Left ventricle myocardium superior (tissue), 1 donor: ENCODE measurements at regions not wholly inside any gene's neighbourhood (a gene's known extent, or its start where the extent isn't known, plus 50 kb on each side); places are given as distances from the start of the nearest gene placed in this dataset.
"Not testable (repeated sequence)": the region's sequence is repeated elsewhere in the genome, so short reads cannot be mapped to it uniquely, and the experiment has no call there.

Experiments
- ATAC-seq: fragments of 200-7000 bp; cut with Tn5 transposase; one replicate; pipeline ENCODE4 v1.9.1; 2020; ENCODE audit warnings: mild to moderate bottlenecking, moderate library complexity
- DNase-seq: peaks from one replicate; pipeline ENCODE4 v3.0.0-alpha.2; 2020
- intact Hi-C: fragments of 100-400 bp; cut with micrococcal nuclease; formaldehyde crosslinking; loops from one replicate; pipeline ENCODE4 v1.11.0; 2022
- donor health status: DM: no; HTN: yes; CAD: no; lungs with severe emphysema.

DNA sequence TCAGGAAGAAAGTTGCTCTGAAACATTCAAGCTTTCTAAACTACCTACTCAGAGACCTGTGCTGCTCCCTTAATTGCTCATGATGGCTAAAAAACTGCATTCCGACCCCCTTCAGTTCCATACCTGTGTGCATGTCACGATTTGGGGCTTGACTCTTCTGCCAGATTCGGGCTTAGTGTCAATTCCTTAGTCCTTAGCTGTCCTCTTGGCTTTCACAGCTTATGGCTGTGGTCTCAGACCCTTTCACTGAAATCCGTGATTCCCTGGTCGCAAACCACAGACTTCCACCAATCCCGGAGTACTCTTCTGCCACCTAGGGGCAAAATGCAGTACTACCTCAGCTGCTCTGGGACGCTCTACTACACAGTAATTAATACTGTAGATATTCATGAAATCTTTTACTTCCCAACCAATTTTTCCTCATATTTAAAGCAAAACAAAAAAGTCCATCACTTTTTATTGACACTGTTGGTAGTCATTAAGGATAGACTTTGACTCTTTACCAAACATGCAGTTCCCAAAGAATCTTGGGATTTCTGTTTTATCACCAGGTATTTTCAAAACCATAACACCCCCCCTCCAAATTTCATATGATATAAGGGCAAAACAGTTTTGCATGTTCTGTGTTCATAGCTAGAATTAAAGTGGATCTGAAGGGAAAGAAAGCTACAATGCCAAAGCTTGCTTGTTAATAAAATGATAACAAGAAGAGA is 617.4 kb downstream of the SLCO4C1 start:
- ATAC-seq, result no peak
- DNase-seq, result no peak
- intact Hi-C loops, result no loop called here

DNA sequence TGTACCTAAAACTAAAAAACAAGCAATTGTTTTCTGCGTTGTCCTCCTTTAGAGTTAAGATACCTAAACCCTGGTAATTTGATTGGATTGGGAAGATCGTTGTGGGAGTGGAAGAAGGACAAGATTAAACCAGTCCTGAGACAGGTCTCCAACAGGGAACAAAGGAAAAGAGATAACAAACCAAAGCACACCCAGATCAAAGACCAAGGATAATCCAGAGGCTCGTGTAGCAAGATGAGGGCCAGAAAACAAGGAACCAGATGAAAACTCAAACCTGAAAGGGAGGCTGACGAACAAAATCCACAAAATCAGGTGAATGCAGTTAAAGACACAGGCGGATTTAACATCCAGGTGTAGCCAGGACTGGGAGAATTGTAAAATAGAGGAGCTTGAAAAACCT is 618.1 kb downstream of the SLCO4C1 start:
- intact Hi-C loops, result no loop called here
- ATAC-seq, result no peak
- DNase-seq, result no peak

DNA sequence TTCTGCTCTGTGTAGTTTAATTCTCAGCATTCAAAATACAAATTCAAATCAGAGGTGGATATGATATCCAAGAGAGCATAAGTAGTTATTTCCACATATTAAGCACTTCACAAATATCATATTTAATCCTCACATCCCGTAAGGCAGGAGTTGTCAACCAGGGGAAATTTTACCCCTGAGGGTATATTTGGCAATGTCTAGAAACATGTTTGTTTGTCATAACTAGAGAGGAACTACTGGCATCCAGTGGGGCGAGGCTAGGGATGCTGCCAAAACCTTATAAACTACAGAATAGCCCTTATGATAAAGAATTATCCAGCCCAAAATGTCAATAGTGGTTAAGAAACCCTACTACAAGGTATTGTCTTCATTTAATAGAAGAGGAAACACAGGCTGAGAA is 619.4 kb downstream of the SLCO4C1 start:
- ATAC-seq (no peak), DNase-seq (no peak)
- intact Hi-C loops, result no loop called here

DNA sequence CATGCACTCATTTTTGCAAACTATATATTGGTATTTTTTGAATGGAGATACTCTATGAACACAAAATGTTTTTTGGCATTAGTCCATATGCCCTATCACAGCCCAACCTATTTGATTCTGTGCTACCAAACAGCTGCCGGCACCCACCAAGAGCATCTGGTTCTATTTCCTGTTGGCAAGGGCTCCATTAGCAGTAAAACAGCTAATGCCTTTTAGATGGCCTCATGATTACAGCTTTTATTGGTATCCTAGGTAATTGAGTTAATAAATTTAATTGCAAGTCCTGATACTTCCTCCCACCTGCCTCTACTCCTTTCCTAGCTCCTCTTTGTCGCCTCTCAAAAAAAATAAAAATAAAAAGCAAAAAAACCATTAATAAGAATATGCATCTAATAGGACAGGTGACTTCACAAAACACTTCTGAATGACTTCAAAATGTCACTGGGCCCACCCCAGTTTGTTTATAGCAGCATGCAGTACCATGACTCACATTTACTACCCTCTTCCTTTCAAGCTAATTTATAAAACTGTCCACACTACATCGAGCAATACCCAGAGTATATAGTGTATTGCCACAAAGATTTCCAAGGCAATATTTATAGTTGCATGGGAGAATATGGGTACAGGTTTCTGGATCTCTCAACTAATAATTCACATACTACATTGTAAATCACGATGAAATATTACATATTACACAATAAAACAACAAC is 620.4 kb downstream of the SLCO4C1 start:
- DNase-seq (no peak), ATAC-seq (no peak)
- intact Hi-C loops, result no loop called here

DNA sequence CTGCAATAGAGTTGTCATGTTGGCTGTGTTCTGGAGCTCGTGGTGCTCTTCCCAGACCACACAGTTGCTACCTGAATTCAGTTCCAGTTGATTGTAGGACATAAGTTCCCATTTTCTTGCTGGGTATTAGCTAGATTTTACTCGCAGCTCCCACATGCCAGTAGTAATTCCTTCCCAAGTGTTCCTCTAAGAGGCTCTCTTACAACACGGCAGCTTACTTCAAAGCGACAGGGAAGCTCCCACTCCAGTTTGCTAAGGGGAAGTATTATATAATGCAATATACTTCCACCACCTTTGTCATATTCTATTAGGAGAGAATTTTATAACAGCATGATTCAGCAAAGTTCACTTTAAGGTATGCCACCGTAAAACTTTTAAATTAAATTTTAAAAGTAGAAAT is 623.0 kb downstream of the SLCO4C1 start:
- DNase-seq (no peak), ATAC-seq (no peak)
- intact Hi-C loops, result no loop called here

DNA sequence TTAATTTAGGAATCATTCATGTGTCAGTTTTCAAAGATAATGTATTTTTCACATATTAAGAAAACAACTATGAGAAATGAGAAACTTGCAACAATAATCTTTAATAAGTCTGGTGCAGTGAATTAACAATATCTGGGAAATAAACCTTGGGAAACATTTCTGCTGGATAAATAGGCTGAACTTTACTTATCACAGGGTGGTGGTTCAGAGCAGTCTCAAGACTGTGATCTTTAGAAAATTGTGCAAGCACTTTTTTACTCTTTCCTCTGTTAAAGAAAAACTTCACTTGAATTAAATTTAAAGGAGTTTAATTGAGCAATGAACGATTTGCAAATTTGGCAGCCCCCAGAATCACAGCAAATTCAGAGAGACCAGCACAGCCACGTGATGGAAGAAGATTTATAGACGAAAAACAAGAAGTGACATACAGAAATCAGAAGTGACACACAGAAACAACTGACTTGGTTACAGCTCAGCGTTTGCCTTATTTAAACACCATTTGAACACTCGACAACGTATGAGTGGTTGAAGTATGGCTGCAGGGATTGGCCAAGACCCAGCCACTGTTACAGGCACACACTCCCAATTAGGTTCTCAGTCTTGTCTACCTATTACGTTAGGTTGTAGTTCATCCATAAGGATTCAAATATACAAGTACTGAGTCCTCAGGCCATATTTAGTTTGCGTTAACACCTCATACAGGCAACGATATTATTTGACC is 631.9 kb downstream of the SLCO4C1 start:
- DNase-seq (no peak), ATAC-seq (no peak)
- intact Hi-C loops, result no loop called here

DNA sequence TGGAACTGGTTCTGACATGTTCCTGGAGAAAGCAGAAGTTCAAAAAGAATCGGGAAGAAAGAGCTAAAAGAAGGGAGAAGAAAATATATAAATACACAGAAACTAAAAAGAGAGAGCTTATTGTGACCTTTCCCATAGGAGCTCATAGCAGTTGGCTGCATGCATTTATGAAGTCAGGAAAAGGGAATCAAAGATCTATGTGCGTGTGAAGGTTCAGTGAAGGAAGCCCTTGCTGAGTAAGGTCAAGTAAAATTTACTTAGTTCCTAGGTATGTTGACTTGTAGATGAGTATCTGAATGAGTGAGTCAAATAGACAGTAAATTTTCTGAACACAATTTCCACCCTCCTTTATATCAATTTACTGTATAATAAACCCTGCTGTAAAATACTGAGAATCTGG is 632.5 kb downstream of the SLCO4C1 start:
- intact Hi-C loops, result no loop called here
- DNase-seq, result no peak
- ATAC-seq, result no peak

DNA sequence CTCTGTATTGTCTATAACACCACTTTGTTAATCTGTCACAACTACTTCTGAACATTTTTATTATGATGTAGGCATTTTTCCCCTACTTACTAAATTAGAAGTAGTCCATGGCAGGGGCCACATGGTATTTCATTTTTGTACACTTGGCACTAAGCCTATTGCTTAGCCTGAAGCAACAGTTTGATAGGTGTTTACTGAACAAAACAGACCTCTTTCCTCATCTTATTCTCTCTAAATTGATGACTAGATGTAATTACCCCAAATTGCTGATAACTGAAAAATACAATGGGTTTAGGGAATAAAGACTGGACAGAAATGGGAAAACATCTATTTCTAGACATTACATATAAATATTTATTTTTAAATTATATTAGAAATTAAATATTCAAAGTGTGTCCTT is 633.8 kb downstream of the SLCO4C1 start:
- no peak for DNase-seq
- intact Hi-C loops, result no loop called here
- ATAC-seq, result no peak

DNA sequence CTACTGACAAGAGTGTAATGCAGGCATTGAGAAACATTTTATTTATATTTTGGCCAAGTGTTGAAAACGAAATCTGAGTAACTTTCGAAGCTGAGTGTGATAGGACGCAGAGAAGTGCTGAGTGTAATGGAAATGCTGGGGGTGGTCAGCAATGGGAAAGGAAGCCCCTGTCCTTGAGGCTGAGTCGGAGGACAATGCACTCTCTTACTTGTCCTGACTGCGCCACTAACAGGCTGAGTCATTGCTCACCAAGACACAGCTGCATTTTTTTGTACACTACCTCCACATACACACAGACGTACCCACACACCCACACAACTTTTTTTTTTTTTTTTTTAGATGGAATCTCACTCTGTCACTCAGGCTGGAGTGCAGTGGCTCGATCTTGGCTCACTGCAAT is 637.7 kb downstream of the SLCO4C1 start:
- DNase-seq, result no peak
- intact Hi-C loops, result no loop called here
- no peak for ATAC-seq

DNA sequence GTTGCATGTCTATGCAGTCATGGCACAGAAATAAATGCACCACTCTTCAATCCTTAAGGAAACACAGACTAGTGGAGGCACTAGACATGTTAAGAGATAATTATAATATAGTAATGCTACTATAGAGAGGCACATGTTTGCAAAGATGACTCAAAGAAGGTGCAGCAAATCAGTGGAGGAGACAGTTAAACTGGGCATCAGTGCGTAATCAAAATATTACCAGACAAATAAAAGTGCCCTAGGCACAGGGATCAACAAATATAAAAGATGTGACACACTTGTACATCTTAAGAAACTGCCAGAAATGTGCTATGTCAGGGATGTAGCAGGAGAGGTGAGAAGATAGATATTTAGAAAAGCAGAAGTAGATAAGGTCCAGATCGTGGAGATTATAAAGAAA is 642.1 kb downstream of the SLCO4C1 start:
- ATAC-seq (no peak), DNase-seq (no peak)
- intact Hi-C loops, result no loop called here

DNA sequence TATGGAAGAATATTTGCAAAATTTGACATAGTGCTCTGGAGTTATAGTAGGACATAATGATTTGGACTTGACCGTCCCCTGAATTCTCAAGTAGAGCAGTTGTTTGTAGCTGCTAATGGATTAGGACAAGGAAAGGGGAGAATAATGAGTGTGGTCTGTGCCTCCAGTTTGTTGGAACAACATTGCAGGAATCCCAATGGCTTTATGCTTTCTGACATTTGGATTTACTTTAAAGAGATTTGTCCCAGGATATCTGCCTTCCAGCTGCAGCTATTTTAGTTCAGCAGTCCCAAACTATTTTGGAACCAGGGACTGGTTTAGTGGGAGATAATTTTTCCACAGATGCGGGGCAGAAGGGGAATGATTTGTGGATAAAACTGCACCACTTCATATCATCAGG is 648.2 kb downstream of the SLCO4C1 start:
- DNase-seq (no peak), ATAC-seq (no peak)
- intact Hi-C loops, result no loop called here

DNA sequence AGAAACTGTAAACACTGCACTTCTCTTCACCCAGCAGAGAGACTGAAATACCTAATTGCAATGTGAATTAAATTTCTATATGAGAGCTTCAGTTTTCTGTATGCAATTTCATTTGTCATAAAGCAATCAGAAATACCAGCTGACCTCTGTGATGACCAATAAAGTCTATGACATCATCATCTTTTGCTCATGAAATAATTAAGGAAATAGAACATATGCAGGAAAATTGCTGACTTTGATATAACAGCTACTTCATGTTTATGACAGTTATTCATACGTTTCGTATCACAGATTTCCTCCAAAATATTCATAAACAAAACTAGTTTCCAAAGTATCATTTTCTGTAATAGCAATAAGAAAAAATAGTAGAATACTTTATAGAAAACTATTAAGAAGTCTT is 652.3 kb downstream of the SLCO4C1 start:
- no peak for ATAC-seq
- no peak for DNase-seq
- intact Hi-C loops, result no loop called here

DNA sequence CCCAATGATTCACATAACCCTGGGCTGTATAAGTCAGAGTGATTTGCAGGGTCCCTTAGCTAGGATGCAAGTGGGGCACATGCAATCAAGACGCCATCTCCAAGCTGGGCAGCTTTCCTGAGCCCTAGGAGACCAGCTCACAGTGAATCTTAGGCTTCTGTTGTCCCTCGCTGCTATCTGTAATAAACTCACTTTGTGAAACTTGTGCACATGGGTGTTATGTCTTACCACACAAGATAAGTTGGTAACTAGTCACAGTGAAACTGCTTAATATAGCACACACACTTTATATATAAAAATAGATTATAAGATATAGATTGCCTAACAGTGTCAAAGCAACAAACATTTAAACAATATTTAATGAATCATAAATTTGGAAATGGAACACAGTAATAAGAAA is 658.5 kb downstream of the SLCO4C1 start:
- intact Hi-C loops, result no loop called here
- DNase-seq, result no peak

DNA sequence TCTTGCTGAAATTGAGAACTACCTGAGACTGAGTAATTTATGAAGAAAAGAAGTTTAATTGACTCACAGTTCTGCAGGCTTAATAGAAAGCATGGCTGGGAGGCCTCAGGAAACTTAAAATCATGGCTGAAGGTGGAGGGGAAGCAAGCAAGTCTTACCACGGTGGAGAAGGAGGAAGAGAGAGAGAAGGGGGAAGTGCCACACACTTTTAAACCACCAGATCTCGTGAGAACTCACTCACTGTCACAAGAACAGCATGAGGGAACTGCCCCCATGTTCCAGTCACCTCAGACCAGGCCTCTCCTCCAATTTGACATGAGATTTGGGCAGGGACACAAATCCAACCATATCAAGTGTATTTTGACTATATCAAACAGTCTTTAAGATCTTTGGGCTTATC is 668.3 kb downstream of the SLCO4C1 start:
- ATAC-seq, DNase-seq, intact Hi-C loops: not testable (repeated sequence)

More for the DNA sequence above, 658.5 kb downstream of the SLCO4C1 start:
- no peak for ATAC-seq

DNA sequence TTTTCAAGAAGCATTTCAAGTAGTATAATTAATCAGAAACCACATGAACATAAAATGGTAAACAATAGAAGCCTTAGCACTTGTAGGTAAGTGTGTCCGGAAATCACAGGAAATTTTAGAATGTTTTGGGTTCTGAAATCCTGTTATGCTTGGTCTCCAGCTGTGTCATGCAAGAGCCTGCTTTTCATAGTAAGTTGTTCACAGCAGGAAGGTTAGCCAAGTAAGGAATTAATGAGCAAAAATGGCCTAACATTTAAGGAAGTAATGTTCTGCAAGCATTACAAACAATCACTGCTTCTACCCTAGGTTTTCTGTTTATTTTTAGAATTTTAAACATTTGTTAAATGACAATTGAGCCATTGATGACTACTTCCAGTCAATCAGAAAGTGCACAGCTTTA is 669.5 kb downstream of the SLCO4C1 start:
- no peak for ATAC-seq
- intact Hi-C loops, result no loop called here
- no peak for DNase-seq

DNA sequence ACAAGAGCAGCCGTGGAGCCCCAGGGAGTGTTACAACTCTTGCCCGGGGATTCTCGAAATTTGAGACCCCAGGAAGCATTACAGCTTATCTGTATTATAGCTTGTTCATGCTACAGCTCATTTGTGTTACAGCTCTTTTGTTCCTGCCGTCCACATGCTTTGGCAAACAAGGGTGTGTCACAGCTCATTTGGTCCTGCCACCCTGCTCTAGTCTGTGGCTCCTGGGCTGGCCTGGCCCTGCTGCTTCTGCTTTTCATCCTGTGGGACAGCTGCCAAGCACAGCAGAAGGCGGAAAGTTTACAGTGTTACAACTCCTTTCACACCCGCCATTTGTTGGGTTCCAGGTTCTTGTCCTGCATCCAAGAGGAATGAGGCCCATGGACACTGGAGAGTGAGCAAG is 685.0 kb downstream of the SLCO4C1 start:
- intact Hi-C loops, result no loop called here
- ATAC-seq (no peak), DNase-seq (no peak)

DNA sequence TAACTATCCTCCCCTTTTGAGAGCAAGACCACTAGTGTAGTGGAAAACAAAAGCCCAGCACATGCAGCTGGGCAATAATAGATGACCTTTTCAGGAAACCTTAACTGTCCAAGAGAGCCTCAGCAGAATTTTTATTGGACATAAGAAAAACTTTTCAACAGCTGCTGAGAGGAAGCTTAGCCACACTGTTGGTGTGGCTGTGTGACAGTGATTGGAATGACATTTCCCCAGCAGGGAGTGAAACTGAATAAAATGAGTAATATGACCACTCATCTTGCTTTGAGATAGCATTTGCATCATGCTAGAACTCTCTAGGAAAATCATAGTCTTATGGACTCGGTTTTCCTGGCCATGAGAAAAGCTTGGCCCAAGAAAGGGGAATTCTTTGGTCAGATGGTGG is 687.8 kb downstream of the SLCO4C1 start:
- no peak for ATAC-seq
- DNase-seq, result no peak
- intact Hi-C loops, result no loop called here

DNA sequence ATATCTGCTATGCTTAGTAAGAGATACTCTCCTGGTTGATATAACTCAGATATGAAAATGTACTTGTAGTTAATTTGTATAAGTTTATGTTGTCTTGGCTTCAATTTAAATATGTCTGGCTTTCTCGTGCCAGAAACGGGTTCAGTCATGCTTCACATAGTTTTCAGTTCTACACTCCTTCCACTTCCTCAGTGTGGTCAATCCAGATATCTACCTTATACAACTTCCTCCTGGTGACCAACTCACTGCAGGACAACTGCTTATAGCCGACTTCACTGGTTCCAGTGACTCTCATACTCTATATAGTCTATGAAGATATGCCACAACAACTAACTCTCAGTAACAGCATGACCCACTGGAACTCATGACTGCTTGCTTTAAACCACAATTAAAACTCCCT is 690.4 kb downstream of the SLCO4C1 start:
- ATAC-seq, result no peak
- intact Hi-C loops, result no loop called here

DNA sequence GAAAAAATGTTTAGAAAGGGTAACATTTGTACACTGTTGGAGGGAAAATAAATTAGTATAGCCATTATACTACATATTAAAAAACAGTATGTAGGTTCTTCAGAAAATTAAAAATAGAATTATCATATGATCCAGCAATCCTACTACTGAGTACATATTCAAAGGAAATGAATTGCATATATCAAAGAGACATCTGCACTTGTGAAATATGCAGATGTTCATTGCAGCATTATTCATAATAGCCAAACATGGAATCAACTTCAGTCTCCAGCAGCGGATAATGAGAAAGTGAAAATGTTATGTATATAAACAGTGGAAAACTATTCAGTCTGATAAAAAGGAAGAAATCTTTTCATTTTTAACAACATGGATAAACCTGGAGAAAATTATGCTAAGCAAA is 695.5 kb downstream of the SLCO4C1 start:
- intact Hi-C loops, result no loop called here
- no peak for ATAC-seq
- DNase-seq, result no peak

More for the DNA sequence above, 690.4 kb downstream of the SLCO4C1 start:
- DNase-seq, result no peak

DNA sequence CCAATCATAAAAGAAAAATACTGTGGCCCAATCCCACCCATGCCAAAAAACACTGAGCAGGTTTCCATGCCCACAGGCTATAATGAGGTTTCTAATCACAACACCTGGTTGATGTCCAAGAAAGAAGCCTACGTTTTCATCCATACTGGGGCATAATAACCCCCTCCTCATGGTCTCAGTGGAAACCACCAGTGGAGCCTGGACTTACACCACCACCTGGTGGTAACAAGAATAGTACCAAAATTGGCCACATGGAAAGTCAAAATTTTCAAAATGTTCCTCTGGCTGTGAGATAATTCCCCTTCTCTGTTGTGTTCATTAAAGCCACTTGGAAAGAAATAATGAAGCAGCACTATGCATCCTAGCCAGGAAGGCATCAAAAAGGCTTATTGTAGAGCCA is 687.3 kb upstream of the ST8SIA4 start:
- no peak for ATAC-seq
- DNase-seq, result no peak
- intact Hi-C loops, result no loop called here

DNA sequence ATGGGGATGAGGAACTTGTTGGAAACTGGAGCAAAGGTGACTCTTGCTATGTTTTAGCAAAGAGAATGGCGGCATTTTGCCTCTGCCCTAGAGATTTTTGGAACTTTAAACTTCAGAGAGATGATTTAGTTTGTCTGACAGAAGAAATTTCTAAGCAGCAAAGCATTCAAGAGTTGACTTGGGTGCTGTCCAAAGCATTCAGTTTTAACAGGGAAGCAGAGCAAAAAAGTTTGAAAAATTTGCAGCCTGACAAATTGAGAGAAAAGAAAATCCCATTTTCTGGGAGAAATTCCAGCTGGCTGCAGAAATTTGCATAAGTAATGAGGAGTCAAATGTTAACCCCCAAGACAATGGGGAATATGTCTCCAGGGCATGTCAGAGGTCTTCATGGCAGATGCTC is 682.3 kb upstream of the ST8SIA4 start:
- intact Hi-C loops, result no loop called here
- ATAC-seq, result no peak
- no peak for DNase-seq
